Neural progenitor cell (in vitro differentiated cells): ENCODE measurements at regions not wholly inside any gene's neighbourhood (a gene's known extent, or its start where the extent isn't known, plus 50 kb on each side); places are given as distances from the start of the nearest gene placed in this dataset.

ENCODE experiments used
- EZH2 ChIP-seq: fragments of 200-600 bp; sonication (generic); IDR thresholded peaks from 2 replicates; pipeline ENCODE4 v1.6.1; 2017; ENCODE audit warnings: antibody characterized with exemption, mild to moderate bottlenecking, moderate library complexity
- TF ChIP-seq, protein P1 (sequence below): fragments of 200-600 bp; sonication (generic); IDR thresholded peaks from 2 replicates; pipeline ENCODE4 v1.5.1; 2017; ENCODE audit warnings: antibody characterized with exemption, mild to moderate bottlenecking

GRCh38 chr10:84012431-84012830 lies 126.9 kb upstream of the GHITM start:
- TF ChIP-seq, protein P1, sequence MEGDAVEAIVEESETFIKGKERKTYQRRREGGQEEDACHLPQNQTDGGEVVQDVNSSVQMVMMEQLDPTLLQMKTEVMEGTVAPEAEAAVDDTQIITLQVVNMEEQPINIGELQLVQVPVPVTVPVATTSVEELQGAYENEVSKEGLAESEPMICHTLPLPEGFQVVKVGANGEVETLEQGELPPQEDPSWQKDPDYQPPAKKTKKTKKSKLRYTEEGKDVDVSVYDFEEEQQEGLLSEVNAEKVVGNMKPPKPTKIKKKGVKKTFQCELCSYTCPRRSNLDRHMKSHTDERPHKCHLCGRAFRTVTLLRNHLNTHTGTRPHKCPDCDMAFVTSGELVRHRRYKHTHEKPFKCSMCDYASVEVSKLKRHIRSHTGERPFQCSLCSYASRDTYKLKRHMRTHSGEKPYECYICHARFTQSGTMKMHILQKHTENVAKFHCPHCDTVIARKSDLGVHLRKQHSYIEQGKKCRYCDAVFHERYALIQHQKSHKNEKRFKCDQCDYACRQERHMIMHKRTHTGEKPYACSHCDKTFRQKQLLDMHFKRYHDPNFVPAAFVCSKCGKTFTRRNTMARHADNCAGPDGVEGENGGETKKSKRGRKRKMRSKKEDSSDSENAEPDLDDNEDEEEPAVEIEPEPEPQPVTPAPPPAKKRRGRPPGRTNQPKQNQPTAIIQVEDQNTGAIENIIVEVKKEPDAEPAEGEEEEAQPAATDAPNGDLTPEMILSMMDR: no peak
- TF ChIP-seq EZH2: no peak
